WTC11 (cell line): ENCODE measurements at regions not wholly inside any gene's neighbourhood (a gene's known extent, or its start where the extent isn't known, plus 50 kb on each side); places are given as distances from the start of the nearest gene placed in this dataset.

Experiments
- ATAC-seq: fragments of 200-7000 bp; cut with Tn5 transposase; 2 replicates; pipeline ENCODE4 v1.10.0; 2021; ENCODE audit warnings: mild to moderate bottlenecking, moderate library complexity
- CTCF ChIA-PET: fragments of 300-600 bp; sonication (Branson Sonifier 250); formaldehyde crosslinking; loops from one replicate; lab custom pipeline; 2021; ENCODE audit warnings: antibody characterized with exemption; lab: Charles Lee
- POLR2A ChIA-PET: fragments of 350-600 bp; sonication (Branson Sonifier 250); formaldehyde crosslinking; loops from one replicate; lab custom pipeline; 2021; ENCODE audit warnings: antibody characterized with exemption; lab: Charles Lee
- DNase-seq: peaks from one replicate; pipeline ENCODE4 v3.0.0; 2021; ENCODE audit warnings: low spot score
- H3K27ac Mint-ChIP-seq: 2 replicates; pipeline ENCODE4 v1.8.0; 2021; ENCODE audit warnings: mixed read lengths
- H3K27me3 Mint-ChIP-seq: 2 replicates; pipeline ENCODE4 v1.8.0; 2021; ENCODE audit warnings: low read depth, mild to moderate bottlenecking, moderate library complexity, mixed read lengths
- H3K36me3 Mint-ChIP-seq: 2 replicates; pipeline ENCODE4 v1.8.0; 2021; ENCODE audit warnings: mixed read lengths
- H3K4me1 Mint-ChIP-seq: 2 replicates; pipeline ENCODE4 v1.8.0; 2022; ENCODE audit warnings: mixed read lengths
- H3K4me3 Mint-ChIP-seq: 2 replicates; pipeline ENCODE4 v1.8.0; 2021; ENCODE audit warnings: mild to moderate bottlenecking, moderate library complexity, mixed read lengths
- H3K9me3 Mint-ChIP-seq: 2 replicates; pipeline ENCODE4 v1.8.0; 2021; ENCODE audit warnings: mixed read lengths
- ATF2 ChIP-seq: sonication (generic); formaldehyde crosslinking; IDR thresholded peaks from 2 replicates; pipeline ENCODE4 v1.8.1; 2022; ENCODE audit warnings: low read depth, missing genetic modification reagents, borderline replicate concordance
- ATF6 ChIP-seq: sonication (generic); formaldehyde crosslinking; IDR thresholded peaks from 2 replicates; pipeline ENCODE4 v1.8.1; 2023; ENCODE audit warnings: mild to moderate bottlenecking, missing genetic modification reagents
- CBFB ChIP-seq: sonication (generic); formaldehyde crosslinking; IDR thresholded peaks from 2 replicates; pipeline ENCODE4 v1.8.1; 2022; ENCODE audit warnings: mild to moderate bottlenecking, low read depth, missing genetic modification reagents
- CREM ChIP-seq: sonication (generic); formaldehyde crosslinking; IDR thresholded peaks from 2 replicates; pipeline ENCODE4 v1.8.1; 2022; ENCODE audit warnings: mild to moderate bottlenecking, missing genetic modification reagents, moderate library complexity
- ELF4 ChIP-seq: sonication (generic); formaldehyde crosslinking; IDR thresholded peaks from 2 replicates; pipeline ENCODE4 v1.8.1; 2022; ENCODE audit warnings: low read depth, mild to moderate bottlenecking, moderate library complexity, missing genetic modification reagents
- GABPB1 ChIP-seq: sonication (generic); formaldehyde crosslinking; IDR thresholded peaks from 2 replicates; pipeline ENCODE4 v1.8.1; 2023; ENCODE audit warnings: mild to moderate bottlenecking, missing genetic modification reagents
- GTF2I ChIP-seq: fragments of 250-450 bp; sonication (Bioruptor Pico); conservative IDR thresholded peaks from 2 replicates; pipeline ENCODE4 v1.4.0; 2021; ENCODE audit warnings: mild to moderate bottlenecking
- HMGXB4 ChIP-seq: sonication (generic); formaldehyde crosslinking; IDR thresholded peaks from 2 replicates; pipeline ENCODE4 v1.8.1; 2023; ENCODE audit warnings: mild to moderate bottlenecking, moderate library complexity, missing genetic modification reagents
- IRF1 ChIP-seq: sonication (generic); formaldehyde crosslinking; IDR thresholded peaks from 2 replicates; pipeline ENCODE4 v1.8.0; 2023; ENCODE audit warnings: missing genetic modification reagents
- NFYB ChIP-seq: sonication (generic); formaldehyde crosslinking; conservative IDR thresholded peaks from 2 replicates; pipeline ENCODE4 v1.8.0; 2022; ENCODE audit warnings: low read depth, missing genetic modification reagents
- PREB ChIP-seq: sonication (generic); formaldehyde crosslinking; IDR thresholded peaks from 2 replicates; pipeline ENCODE4 v1.8.1; 2022; ENCODE audit warnings: mild to moderate bottlenecking, missing genetic modification reagents, moderate library complexity, borderline replicate concordance
- TCF7 ChIP-seq: sonication (generic); formaldehyde crosslinking; IDR thresholded peaks from 2 replicates; pipeline ENCODE4 v1.8.0; 2022; ENCODE audit warnings: mild to moderate bottlenecking, low read depth, missing genetic modification reagents, moderate library complexity
- ZBTB43 ChIP-seq: sonication (generic); formaldehyde crosslinking; IDR thresholded peaks from 2 replicates; pipeline ENCODE4 v1.8.1; 2023; ENCODE audit warnings: mild to moderate bottlenecking, missing genetic modification reagents
- ZMAT4 ChIP-seq: fragments of 250-450 bp; sonication (Bioruptor Pico); IDR thresholded peaks from 2 replicates; pipeline ENCODE4 v1.9.0; 2021; ENCODE audit warnings: mild to moderate bottlenecking
- ZNF396 ChIP-seq: fragments of 250-450 bp; sonication (Bioruptor Pico); IDR thresholded peaks from 2 replicates; pipeline ENCODE4 v1.8.0; 2021; ENCODE audit warnings: mild to moderate bottlenecking, moderate library complexity, borderline replicate concordance
- ZNF425 ChIP-seq: fragments of 250-450 bp; sonication (Bioruptor Pico); conservative IDR thresholded peaks from 2 replicates; pipeline ENCODE4 v1.9.0; 2021; ENCODE audit warnings: mild to moderate bottlenecking
- ZNF671 ChIP-seq: fragments of 250-450 bp; sonication (Bioruptor Pico); IDR thresholded peaks from 2 replicates; pipeline ENCODE4 v1.8.0; 2021; ENCODE audit warnings: mild to moderate bottlenecking
- ZSCAN18 ChIP-seq: fragments of 250-450 bp; sonication (Bioruptor Pico); IDR thresholded peaks from 2 replicates; pipeline ENCODE4 v2.1.2; 2022; ENCODE audit warnings: mild to moderate bottlenecking, moderate library complexity

- DNase-seq (no peak), ATAC-seq (no peak)
- TF ChIP-seq ZSCAN18 (CRISPR knock-in tag) (no peak), ZNF396 (CRISPR knock-in tag) (no peak), GTF2I (CRISPR knock-in tag) (no peak), TCF7 (CRISPR knock-in tag) (no peak), ATF6 (CRISPR knock-in tag) (no peak), NFYB (no peak), ZBTB43 (CRISPR knock-in tag) (no peak), ZNF671 (no peak), PREB (CRISPR knock-in tag) (no peak), HMGXB4 (CRISPR knock-in tag) (no peak), ZNF425 (CRISPR knock-in tag) (no peak), IRF1 (no peak), CREM (CRISPR knock-in tag) (no peak), ATF2 (CRISPR knock-in tag) (no peak), GABPB1 (no peak), ELF4 (no peak), ZMAT4 (CRISPR knock-in tag) (no peak), CBFB (CRISPR knock-in tag) (no peak)
- Mint-ChIP-seq H3K27ac (no peak overlapping the region), H3K36me3 (no peaks in the 10 kb centered on the region), H3K27me3 (no peaks in the 10 kb centered on the region), H3K4me3 (no peak overlapping the region), H3K9me3 (no peaks in the 10 kb centered on the region), H3K4me1 (peaks cover 9% of the 10 kb centered on the region; the same call in 1 of the 2 replicates)
- ChIA-PET CTCF (no interaction called here), POLR2A (no interaction called here)
Observed at GRCh38 chr2:144081272-144081671, 438.6 kb downstream of the ZEB2 start.
